Activated CD8-positive, alpha-beta memory T cell treated with anti-CD3 and anti-CD28 coated beads, Interleukin-2, amount 50 U/mL, for 48 hours (primary cell): ENCODE measurements at regions not wholly inside any gene's neighbourhood (a gene's known extent, or its start where the extent isn't known, plus 50 kb on each side); places are given as distances from the start of the nearest gene placed in this dataset.
"Not testable (repeated sequence)": the region's sequence is repeated elsewhere in the genome, so short reads cannot be mapped to it uniquely, and the experiment has no call there.

Experiments
- DNase-seq: peaks from one replicate; pipeline ENCODE4 v3.0.0-alpha.2; 2020

GRCh38 chr12:131428091-131428685 is 282.7 kb upstream of the SFSWAP start:
- no peak for DNase-seq

DNA sequence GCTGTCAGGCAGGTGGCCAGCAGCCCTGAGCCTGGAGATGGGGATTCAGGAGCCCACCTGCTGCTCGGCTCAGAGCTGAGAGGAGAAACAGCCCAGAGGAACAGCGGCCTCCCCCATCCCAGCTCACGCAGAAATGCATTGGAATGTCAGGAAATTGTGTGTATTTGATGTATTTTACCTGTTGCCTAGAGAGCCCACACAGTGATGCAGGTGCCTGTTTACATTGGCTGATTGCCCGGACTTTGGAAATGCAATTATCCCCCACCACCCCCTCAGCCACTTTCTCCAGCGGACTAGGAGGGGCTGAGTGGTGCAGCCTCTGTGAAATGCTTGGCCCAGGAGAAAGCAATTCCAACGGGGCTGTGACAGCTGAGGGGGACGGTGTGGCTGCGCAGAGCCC is 281.7 kb upstream of the SFSWAP start:
- DNase-seq, result not testable (repeated sequence)

DNA sequence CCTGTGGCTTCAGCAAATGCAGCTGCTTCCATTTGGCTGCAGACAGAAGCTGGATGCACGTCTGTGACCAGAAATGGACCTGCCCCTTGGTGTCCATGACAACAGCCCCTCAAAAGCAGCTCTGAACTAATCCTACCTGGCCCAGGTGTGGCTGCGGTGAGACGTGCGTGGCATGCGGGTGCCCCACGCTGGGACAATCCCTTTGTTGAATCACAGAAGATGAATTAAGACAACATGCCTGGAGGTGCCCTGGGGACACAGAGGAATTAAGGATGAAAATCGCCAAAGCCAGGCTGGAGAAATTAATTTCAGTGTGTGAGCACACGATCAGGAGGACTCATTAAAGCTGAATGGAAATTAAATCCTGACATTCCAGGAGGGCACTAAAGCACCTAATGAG is 281.2 kb upstream of the SFSWAP start:
- DNase-seq, result not testable (repeated sequence)

DNA sequence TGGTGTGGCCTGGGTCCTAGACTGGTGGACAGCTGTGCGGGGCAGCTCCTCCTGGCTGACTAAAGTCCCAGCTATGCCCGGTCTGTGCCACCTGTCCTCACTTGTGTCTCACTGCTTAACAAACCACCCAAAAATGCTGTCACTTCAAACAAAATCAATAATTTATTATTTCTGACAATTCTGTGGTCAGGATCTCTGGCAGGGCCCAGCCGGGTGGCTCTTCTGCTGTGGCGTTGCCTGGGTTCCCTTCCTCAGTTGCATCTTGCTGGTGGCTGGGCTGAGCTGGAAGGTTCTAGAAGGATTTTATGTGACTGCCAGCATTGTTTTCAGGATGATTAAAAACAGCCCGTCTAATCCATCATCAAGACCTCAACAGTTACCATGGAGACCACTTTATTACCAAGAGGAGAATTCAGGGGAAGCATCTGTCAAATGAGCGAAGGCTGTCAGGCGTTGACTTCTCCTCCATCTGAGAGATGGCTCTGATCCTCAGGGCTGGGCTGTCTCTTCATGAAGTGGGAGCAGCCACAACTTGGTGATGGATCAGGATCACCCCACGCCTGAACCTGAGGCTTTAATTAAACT is 280.6 kb upstream of the SFSWAP start:
- DNase-seq, result peak; percentile 15

- not testable (repeated sequence) for DNase-seq
Measured at GRCh38 chr12:131431126-131431655, 279.7 kb upstream of the SFSWAP start.

DNA sequence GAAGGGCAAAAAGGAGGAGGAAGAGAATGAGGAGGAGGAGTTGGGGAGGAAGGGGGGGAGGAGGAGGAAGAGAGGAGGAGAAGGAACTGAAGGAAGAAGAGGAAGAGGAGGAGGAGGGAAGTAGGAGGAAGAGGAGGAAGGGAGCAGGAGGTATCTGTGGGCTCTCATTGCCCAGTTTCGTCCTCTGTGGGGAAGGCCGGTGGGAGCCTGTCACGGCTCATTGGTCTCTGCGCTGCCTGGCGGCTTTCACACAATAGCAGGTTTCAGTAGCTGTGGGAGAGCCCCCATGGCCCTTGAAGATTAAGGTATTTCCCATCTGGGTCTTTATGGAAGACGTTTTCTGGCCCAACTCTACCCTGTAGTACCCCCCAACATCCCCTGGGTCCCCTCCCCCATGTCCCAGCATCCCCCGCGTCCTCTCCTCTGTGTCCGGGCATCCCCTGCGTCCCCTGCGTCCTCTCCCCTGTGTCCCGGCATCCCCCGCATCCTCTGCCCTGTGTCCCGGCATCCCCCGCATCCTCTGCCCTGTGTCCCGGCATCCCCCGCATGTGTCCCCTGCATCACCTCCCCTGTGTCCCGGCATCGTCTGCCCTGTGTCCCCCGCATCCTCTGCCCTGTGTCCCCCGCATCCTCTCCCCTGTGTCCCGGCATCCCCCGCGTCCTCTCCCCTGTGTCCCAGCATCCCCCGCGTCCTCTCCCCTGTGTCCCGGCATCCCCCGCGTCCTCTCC is 278.2 kb upstream of the SFSWAP start:
- DNase-seq, result peak; percentile 39

GRCh38 chr12:131434208-131435125 is 276.4 kb upstream of the SFSWAP start:
- peak; percentile 15 for DNase-seq

DNA sequence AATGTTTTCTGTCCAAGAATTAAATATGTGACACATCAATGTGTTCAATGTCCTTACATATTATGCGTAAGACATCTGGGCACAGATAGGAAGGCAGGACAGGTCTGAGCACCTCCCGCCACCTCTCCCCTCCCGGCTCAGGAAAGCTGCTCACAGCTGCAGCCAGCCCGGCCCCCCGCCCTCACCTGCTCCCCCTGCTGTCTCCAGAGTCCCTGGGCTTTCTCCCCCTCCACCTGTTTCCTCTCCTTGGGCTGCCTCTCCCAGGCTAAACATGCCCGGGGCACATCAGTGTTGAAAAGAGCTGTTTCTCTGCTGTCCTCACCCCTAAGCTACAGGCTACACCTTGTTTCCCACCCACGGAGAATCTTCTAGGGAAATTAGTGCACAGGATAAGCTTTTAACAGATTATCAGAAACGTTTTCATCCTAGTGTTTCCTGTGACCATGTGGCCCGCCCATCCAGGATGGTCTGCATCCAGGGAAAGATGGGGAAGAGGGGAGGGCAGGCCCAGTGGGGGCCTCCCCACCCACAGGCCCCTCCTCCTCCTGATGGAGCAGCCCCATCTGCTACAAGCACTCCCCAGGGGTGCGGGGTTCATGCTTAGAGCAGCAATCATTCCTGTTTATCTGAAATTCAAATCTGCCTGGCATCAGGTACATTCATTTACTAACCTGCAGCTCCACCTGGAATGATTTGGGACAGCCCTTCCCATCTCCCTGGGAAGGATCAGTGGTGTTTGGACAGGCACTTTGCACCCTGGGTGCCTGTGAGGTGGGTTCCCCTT is 273.8 kb upstream of the SFSWAP start:
- DNase-seq, result peak; percentile 23

GRCh38 chr12:131437706-131438492 is 273.0 kb upstream of the SFSWAP start:
- peak; percentile 22 for DNase-seq

DNA sequence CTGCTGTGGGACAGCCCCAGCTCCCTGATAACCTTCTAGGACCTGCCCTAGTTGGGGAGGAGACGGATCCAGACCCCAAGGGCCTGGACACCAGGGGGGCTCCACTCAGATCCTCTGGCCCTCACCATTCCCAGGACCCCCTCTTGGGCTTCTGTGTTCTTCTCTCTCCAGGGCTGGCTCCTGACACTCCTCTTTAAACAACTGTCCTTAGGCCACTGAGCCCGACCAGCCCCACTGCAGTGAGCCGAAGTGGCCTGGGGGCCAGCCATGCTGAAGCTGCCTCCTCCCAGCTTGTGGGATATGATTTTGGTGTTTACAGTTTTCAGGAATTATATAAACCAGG is 272.4 kb upstream of the SFSWAP start:
- DNase-seq, result not testable (repeated sequence)

GRCh38 chr12:131438881-131439280 is 272.0 kb upstream of the SFSWAP start:
- DNase-seq, result no peak

- not testable (repeated sequence) for DNase-seq
Measured at GRCh38 chr12:131439752-131440151, 271.1 kb upstream of the SFSWAP start.

- DNase-seq, result not testable (repeated sequence)
Measured at GRCh38 chr12:131440209-131441059, 270.5 kb upstream of the SFSWAP start.

DNA sequence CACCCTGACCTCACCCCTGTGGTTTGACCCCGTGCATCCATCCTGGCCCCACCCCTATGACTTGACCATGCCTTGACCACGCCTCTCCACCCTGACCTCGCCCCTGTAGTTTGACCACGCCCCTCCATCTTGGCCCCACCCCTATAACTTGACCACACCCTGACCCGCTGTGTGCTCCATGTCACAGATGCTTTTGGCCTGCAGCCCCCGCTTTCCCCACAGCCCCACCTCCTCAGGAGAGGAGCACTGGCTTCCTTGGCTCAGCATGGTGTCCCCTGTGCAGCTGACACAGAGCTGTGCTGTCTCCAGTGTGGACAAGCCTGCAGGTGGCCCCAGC is 269.9 kb upstream of the SFSWAP start:
- no peak for DNase-seq

GRCh38 chr12:131441638-131442336 is 269.1 kb upstream of the SFSWAP start:
- no peak for DNase-seq

GRCh38 chr12:131442337-131442918 is 268.5 kb upstream of the SFSWAP start:
- DNase-seq, result no peak

DNA sequence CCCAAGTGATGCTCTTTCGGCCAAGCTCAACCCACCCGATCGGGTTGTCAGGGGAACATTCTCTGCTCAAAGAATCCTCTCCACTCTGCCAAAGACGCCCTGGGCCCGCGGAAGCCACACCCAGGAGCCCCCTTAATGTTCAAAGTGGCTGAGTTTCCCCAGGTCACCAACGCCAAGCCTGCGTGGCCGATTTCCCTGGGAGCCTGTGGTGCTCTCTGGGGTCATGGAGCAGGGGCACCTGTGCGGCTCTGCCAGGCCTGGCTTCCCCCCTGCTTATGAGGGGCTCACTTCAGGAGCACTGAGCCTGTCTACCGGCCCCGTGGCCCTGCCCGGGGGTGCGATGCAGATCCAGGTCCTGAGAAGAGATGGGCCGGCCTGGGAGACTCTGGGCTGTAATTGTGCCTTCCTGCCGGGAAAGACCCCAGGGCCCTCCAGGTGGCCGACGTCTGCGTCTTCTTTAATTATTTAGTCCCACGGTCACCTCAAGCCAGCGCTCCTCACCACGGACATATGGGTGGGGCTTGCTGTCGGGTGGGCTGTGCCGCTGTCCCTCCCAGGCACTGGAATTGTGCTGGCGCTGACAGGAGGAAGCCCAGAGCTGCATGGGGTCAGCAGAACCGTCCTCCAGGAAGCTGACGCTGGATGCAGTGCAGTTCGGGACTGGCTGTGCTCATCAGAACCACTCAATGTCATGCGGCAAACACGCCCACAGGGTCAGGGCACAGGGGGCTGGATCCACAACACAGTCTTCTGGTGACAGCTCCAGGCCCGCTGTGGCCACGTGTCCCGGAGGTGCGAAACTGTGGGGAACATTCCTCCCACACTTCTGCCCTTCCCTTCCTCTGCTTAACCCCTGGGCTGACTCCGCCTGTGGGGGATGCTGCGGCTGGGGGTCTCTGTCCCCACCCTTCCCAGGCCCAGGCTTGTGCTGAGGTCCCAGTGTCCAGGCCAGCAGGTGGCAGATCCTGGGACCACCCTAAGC is 267.6 kb upstream of the SFSWAP start:
- DNase-seq, result no peak
